SK-N-SH treated with all-trans-retinoic acid at 6 μM for 48 hours (cell line): ENCODE measurements at regions not wholly inside any gene's neighbourhood (a gene's known extent, or its start where the extent isn't known, plus 50 kb on each side); places are given as distances from the start of the nearest gene placed in this dataset.

Experiments used
- PATZ1 ChIP-seq: fragments of 250-450 bp; sonication (Bioruptor Pico); IDR thresholded peaks from 2 replicates; pipeline ENCODE4 v1.8.0; 2020; ENCODE audit warnings: mild to moderate bottlenecking, moderate library complexity, borderline replicate concordance
- PPARA ChIP-seq: fragments of 250-450 bp; sonication (Bioruptor Pico); IDR thresholded peaks from 2 replicates; pipeline ENCODE4 v1.5.0; 2020; ENCODE audit warnings: mild to moderate bottlenecking, borderline replicate concordance

- TF ChIP-seq PPARA: no peak
- TF ChIP-seq PATZ1: no peak
These were observed 202.1 kb downstream of the ADAMTS15 start for GRCh38 chr11:130650456-130651030.
